22Rv1 (cell line): ENCODE measurements at regions not wholly inside any gene's neighbourhood (a gene's known extent, or its start where the extent isn't known, plus 50 kb on each side); places are given as distances from the start of the nearest gene placed in this dataset.

Experiments used
- CTCF ChIP-seq: fragments of 450-650 bp; IDR thresholded peaks from 2 replicates; pipeline ENCODE4 v1.5.1; 2017; ENCODE audit warnings: mild to moderate bottlenecking
- ZFX ChIP-seq: fragments of 450-650 bp; IDR thresholded peaks from 2 replicates; pipeline ENCODE4 v1.6.1; 2017; ENCODE audit warnings: antibody characterized with exemption, borderline replicate concordance

GRCh38 chr7:50155755-50156154 lies 62.7 kb upstream of the ZPBP start:
- no peak for TF ChIP-seq ZFX
- TF ChIP-seq CTCF, result no peak
